T-cell (primary cell): ENCODE measurements at regions not wholly inside any gene's neighbourhood (a gene's known extent, or its start where the extent isn't known, plus 50 kb on each side); places are given as distances from the start of the nearest gene placed in this dataset.

Source experiments
- ATAC-seq, 4 experiments: fragments of 200-7000 bp in 3 of 4; fragments of 150-1000 bp in 1 of 4; cut with Tn5 transposase; replicated peaks in 1 of 4; 1 replicate in 3 of 4; 2 replicates in 1 of 4; pipeline ENCODE4 v1.10.0; 2021; ENCODE audit warnings: moderate library complexity in 3 of 4, mild to moderate bottlenecking in 2 of 4, moderate number of reproducible peaks in 1 of 4
- CTCF ChIA-PET, 2 donors: fragments of 300-600 bp; sonication (Branson Sonifier 250); formaldehyde crosslinking; loops; one replicate each; lab custom pipeline; 2022; ENCODE audit warnings: antibody characterized with exemption in 2 of 2; lab: Charles Lee
- POLR2A ChIA-PET, 2 donors: fragments of 300-600 bp; sonication (Branson Sonifier 250); formaldehyde crosslinking; loops; one replicate each; lab custom pipeline; 2022; ENCODE audit warnings: antibody characterized with exemption in 2 of 2; lab: Charles Lee
- DNase-seq, 35 experiments: peaks; one replicate each; pipeline versions ENCODE4 v3.0.0 to v3.0.0-alpha.2; 2013 to 2023
- H3K27ac ChIP-seq: one replicate; pipeline ENCODE4 v1.5.1; 2013; ENCODE audit warnings: low read length
- H3K27me3 ChIP-seq, 2 experiments: replicated peaks in 1 of 2; 1 replicate in 1 of 2; 2 replicates in 1 of 2; pipeline versions ENCODE4 v1.6.1 to v1.7.0; 2013; ENCODE audit warnings: low read length in 1 of 2, mixed read lengths in 1 of 2; ENCODE audit not compliant: control insufficient read depth in 2 of 2, insufficient read depth in 2 of 2; ENCODE audit errors: extremely low read depth in 1 of 2
- H3K36me3 ChIP-seq, 2 donors: 1 replicate in 1 of 2; 2 replicates in 1 of 2; pipeline versions ENCODE4 v1.6.1 to v1.7.0; 2013; ENCODE audit warnings: low read length in 1 of 2; ENCODE audit not compliant: control insufficient read depth in 2 of 2, insufficient read depth in 1 of 2; ENCODE audit errors: extremely low read depth in 1 of 2
- H3K4me1 ChIP-seq, 2 experiments: 1 replicate in 1 of 2; 2 replicates in 1 of 2; pipeline versions ENCODE4 v1.6.1 to v1.7.0; 2013; ENCODE audit warnings: low read length in 2 of 2, mixed read lengths in 1 of 2; ENCODE audit not compliant: insufficient read depth in 2 of 2, control insufficient read depth in 1 of 2; ENCODE audit errors: extremely low read depth in 1 of 2
- H3K4me3 ChIP-seq, 2 donors: 1 replicate in 1 of 2; 2 replicates in 1 of 2; pipeline versions ENCODE4 v1.5.1 to v1.7.0; 2013; ENCODE audit warnings: mild to moderate bottlenecking in 2 of 2, low read length in 1 of 2, moderate library complexity in 1 of 2; ENCODE audit not compliant: control insufficient read depth in 1 of 2; ENCODE audit errors: extremely low read depth in 1 of 2
- H3K9me3 ChIP-seq: 2 replicates; pipeline ENCODE4 v1.7.0; 2013
- H3K27ac Mint-ChIP-seq, 2 donors: one replicate each; pipeline ENCODE4 v1.8.0; 2020 to 2021; ENCODE audit warnings: mild to moderate bottlenecking in 2 of 2, mixed read lengths in 2 of 2
- H3K27me3 Mint-ChIP-seq, 2 donors: one replicate each; pipeline ENCODE4 v1.8.0; 2021 to 2022; ENCODE audit warnings: mixed read lengths in 2 of 2
- H3K36me3 Mint-ChIP-seq: one replicate; pipeline ENCODE4 v1.8.0; 2021; ENCODE audit warnings: mixed read lengths
- H3K4me1 Mint-ChIP-seq, 3 donors: one replicate each; pipeline ENCODE4 v1.8.0; 2020 to 2022; ENCODE audit warnings: mixed read lengths in 3 of 3, mild to moderate bottlenecking in 1 of 3
- H3K4me3 Mint-ChIP-seq, 3 donors: one replicate each; pipeline ENCODE4 v1.8.0; 2020 to 2022; ENCODE audit warnings: mild to moderate bottlenecking in 3 of 3, mixed read lengths in 3 of 3, moderate library complexity in 3 of 3
- H3K9me3 Mint-ChIP-seq, 3 donors: one replicate each; pipeline ENCODE4 v1.8.0; 2020 to 2022; ENCODE audit warnings: mixed read lengths in 3 of 3
- WGBS: methylation state at CpG from one replicate; pipeline ENCODE4 v1.1.5; 2013; ENCODE audit warnings: missing lambda C conversion rate; ENCODE audit not compliant: insufficient coverage; 5-methylcytosine and 5-hydroxymethylcytosine counted together

DNA sequence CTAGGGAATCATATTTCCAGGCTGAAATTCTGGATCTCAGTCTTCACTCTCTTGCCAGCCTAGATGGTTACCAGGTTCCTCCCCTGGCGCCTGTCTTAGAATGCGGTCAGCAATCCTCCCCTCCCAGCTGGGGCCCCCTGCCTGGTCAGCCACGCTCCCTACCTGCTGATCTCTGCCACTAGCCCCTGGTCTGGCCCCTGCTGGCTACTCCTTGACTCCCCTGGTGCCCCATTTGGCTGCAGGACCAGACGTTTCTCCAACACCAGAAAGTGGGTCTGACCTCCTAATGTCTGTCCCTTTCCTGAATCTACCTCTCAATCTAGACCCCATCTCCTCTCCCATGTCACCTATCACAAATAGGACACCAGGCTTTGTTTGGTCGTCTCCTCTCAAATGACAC is 432.0 kb upstream of the SMIM21 start:
- Histone ChIP-seq H3K4me3 (no peak overlapping the region), H3K9me3 (no peaks in the 10 kb centered on the region), H3K4me1 (no peaks in the 10 kb centered on the region), H3K36me3 (no peaks in the 10 kb centered on the region), H3K27me3 (peaks cover 0 to 19% of the 10 kb centered on the region in 2 experiments), H3K27ac (no peak overlapping the region)
- Mint-ChIP-seq H3K4me1 (no peaks in the 10 kb centered on the region), H3K9me3 (peaks cover 0 to 5% (median 2%) of the 10 kb centered on the region in 3 donors), H3K4me3 (no peak overlapping the region), H3K36me3 (no peaks in the 10 kb centered on the region), H3K27me3 (peaks cover 21 to 46% of the 10 kb centered on the region in 2 donors), H3K27ac (no peak overlapping the region)
- DNase-seq (no peak), ATAC-seq (no peak)
- ChIA-PET POLR2A (no interaction called here), CTCF (interaction anchor here in 1 of 2 donors (0.6 kb wide), 1 partner anchor 38 kb away, joined by 3 read pairs; no protein-coding TSS in a partner anchor)
- WGBS: 51% methylated on average over 4 of the region's 5 CpGs

DNA sequence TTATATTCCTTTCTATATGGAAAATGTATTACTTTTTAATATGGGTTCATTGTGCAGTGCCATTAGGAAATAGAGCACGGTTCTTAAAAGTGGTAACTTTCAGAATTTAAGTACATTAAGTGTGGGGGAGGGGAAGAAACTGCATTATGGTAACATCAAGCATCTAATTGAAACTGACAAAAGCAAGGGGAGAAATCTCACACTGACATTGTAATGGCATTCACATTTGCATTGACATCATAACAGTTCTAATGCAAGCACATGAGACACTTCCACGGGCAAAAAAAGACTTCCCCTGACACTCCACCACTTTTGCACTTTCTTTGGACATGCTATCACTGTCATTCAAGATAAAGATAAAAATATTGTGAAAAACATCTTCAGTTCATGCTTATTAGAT is 431.3 kb upstream of the SMIM21 start:
- H3K4me1 Mint-ChIP-seq: no peaks in the 10 kb centered on the region
- Histone ChIP-seq H3K36me3 (no peaks in the 10 kb centered on the region), H3K27me3 (peaks cover 0 to 19% of the 10 kb centered on the region in 2 experiments), H3K9me3 (no peaks in the 10 kb centered on the region), H3K27ac (no peak overlapping the region), H3K4me3 (no peak overlapping the region), H3K4me1 (no peaks in the 10 kb centered on the region)
- no peak overlapping the region for H3K27ac Mint-ChIP-seq
- H3K27me3 Mint-ChIP-seq: peaks cover 21 to 41% of the 10 kb centered on the region in 2 donors
- CTCF ChIA-PET: no interaction called here
- DNase-seq: no peak
- no peaks in the 10 kb centered on the region for H3K36me3 Mint-ChIP-seq
- no CpG with 5 or more reads among the region's 2 CpGs for WGBS
- ATAC-seq: no peak
- no peak overlapping the region for H3K4me3 Mint-ChIP-seq
- POLR2A ChIA-PET: no interaction called here
- H3K9me3 Mint-ChIP-seq: peaks cover 0 to 3% (median 3%) of the 10 kb centered on the region in 3 donors

DNA sequence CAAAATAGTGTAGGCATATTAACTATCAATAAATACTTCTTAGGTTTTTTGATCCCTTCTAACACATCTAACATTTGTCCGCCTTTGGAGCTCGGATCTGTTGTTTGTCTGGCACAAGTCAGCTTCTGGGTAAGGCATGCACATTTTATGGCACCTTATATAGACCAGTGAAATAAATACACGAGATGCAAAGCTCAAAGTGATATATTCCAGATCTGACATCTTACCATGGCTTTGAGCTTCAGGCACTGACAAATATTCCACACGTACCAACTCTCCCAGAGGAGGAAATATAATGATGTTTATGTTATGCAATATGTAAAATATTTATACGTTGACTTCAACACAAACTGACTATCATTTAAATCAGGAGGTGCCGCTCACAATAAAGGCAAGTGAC is 430.1 kb upstream of the SMIM21 start:
- peaks cover 0 to 3% (median 3%) of the 10 kb centered on the region in 3 donors for H3K9me3 Mint-ChIP-seq
- H3K4me1 Mint-ChIP-seq: no peaks in the 10 kb centered on the region
- Histone ChIP-seq H3K27ac (no peak overlapping the region), H3K4me3 (no peak overlapping the region), H3K9me3 (no peaks in the 10 kb centered on the region), H3K36me3 (no peaks in the 10 kb centered on the region), H3K4me1 (no peaks in the 10 kb centered on the region), H3K27me3 (peaks cover 0 to 19% of the 10 kb centered on the region in 2 experiments)
- no peak overlapping the region for H3K4me3 Mint-ChIP-seq
- no peak overlapping the region for H3K27ac Mint-ChIP-seq
- POLR2A ChIA-PET: no interaction called here
- CTCF ChIA-PET: no interaction called here
- peaks cover 21 to 35% of the 10 kb centered on the region in 2 donors for H3K27me3 Mint-ChIP-seq
- WGBS: 63% methylated on average over 2 of the region's 6 CpGs
- DNase-seq (no peak), ATAC-seq (no peak)
- H3K36me3 Mint-ChIP-seq: no peaks in the 10 kb centered on the region

DNA sequence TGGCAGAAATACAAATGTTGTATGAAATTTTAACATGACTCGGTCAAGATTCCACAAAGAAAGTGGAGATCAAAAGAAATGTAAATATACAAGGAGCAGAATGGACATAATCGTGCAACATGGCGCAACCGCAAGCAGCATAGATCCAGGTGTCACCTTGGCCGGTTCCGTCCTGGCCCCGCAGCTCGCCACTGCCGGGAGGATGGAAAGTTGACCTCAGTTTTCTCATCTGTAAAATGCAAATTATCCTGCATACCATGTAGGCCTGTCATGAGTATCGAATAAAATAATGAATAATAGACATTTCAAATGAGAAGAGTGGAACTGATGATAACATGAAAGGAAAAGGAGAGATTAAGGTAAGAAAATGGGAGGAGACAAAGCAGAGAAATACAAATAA is 427.3 kb upstream of the SMIM21 start:
- Mint-ChIP-seq H3K9me3 (peaks cover 0 to 3% (median 0%) of the 10 kb centered on the region in 3 donors), H3K36me3 (no peaks in the 10 kb centered on the region), H3K27ac (no peak overlapping the region), H3K27me3 (peaks cover 3 to 14% of the 10 kb centered on the region in 2 donors), H3K4me3 (no peak overlapping the region), H3K4me1 (no peaks in the 10 kb centered on the region)
- no peaks in the 10 kb centered on the region for H3K9me3 ChIP-seq
- no peak overlapping the region for H3K4me3 ChIP-seq
- no peaks in the 10 kb centered on the region for H3K27me3 ChIP-seq
- CTCF ChIA-PET: no interaction called here
- no peak overlapping the region for H3K27ac ChIP-seq
- POLR2A ChIA-PET: no interaction called here
- WGBS: 89% methylated on average over 3 of the region's 10 CpGs
- ATAC-seq (no peak), DNase-seq (no peak)
- no peaks in the 10 kb centered on the region for H3K36me3 ChIP-seq
- no peaks in the 10 kb centered on the region for H3K4me1 ChIP-seq

DNA sequence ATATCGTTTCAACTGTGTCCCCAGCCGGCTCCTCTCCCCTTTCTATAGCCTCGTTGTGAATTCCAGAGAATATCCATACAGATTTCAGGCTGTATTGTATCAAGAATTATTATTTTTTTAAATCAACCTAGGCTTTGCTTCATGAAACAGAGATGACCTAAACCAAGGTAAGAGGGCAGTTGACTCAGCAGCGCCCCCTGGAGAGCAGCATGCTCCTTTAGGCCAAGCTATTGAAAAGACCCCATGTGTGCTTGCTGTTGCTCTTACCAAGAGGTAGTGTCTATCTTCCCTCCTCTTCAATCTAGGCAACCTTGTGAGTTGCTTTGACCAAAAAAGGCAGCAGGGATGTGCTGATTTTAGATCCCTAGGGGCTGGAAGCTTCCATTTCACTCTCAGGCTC is 426.7 kb upstream of the SMIM21 start:
- CTCF ChIA-PET: no interaction called here
- no peak overlapping the region for H3K4me3 ChIP-seq
- DNase-seq: peak in 1 of 35 experiments; percentile 4
- no peak overlapping the region for H3K27ac ChIP-seq
- no peaks in the 10 kb centered on the region for H3K4me1 ChIP-seq
- no peaks in the 10 kb centered on the region for H3K36me3 Mint-ChIP-seq
- H3K36me3 ChIP-seq: no peaks in the 10 kb centered on the region
- H3K27me3 Mint-ChIP-seq: peaks cover 0 to 8% of the 10 kb centered on the region in 2 donors
- POLR2A ChIA-PET: no interaction called here
- H3K27ac Mint-ChIP-seq: no peak overlapping the region
- no peak for ATAC-seq
- no peaks in the 10 kb centered on the region for H3K4me1 Mint-ChIP-seq
- peaks cover 0 to 3% (median 0%) of the 10 kb centered on the region in 3 donors for H3K9me3 Mint-ChIP-seq
- H3K9me3 ChIP-seq: no peaks in the 10 kb centered on the region
- WGBS: 60% methylated on average over 1 of the region's 4 CpGs
- no peaks in the 10 kb centered on the region for H3K27me3 ChIP-seq
- no peak overlapping the region for H3K4me3 Mint-ChIP-seq

DNA sequence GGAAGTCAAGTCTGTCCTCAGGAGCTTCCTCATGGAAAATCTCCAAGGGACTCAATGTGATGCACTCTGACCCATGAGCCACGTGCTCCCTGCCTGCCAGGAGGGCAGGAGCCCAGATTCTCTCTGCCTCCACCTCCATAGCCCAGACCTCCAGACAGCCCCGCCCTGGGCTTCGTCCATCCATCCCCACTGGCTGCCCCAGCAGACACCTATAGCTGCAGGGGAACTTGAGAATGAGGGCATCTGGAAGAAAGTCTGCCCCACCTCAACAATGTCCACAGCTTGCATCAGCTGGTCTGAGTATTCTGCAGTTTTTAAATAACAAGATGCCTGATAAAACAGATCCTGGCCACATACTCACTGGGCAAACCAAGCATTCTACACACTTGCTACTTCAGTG is 418.8 kb upstream of the SMIM21 start:
- Mint-ChIP-seq H3K27ac (no peak overlapping the region), H3K36me3 (no peaks in the 10 kb centered on the region), H3K4me3 (no peak overlapping the region), H3K9me3 (peaks cover 0 to 2% (median 0%) of the 10 kb centered on the region in 3 donors), H3K4me1 (no peaks in the 10 kb centered on the region), H3K27me3 (peaks cover 9 to 10% of the 10 kb centered on the region in 2 donors)
- ATAC-seq (no peak), DNase-seq (no peak)
- H3K27ac ChIP-seq: no peak overlapping the region
- no peaks in the 10 kb centered on the region for H3K9me3 ChIP-seq
- H3K4me3 ChIP-seq: no peak overlapping the region
- no peaks in the 10 kb centered on the region for H3K27me3 ChIP-seq
- POLR2A ChIA-PET: no interaction called here
- no peaks in the 10 kb centered on the region for H3K36me3 ChIP-seq
- WGBS: 80% methylated on average over 1 of the region's 3 CpGs
- CTCF ChIA-PET: no interaction called here
- no peaks in the 10 kb centered on the region for H3K4me1 ChIP-seq

DNA sequence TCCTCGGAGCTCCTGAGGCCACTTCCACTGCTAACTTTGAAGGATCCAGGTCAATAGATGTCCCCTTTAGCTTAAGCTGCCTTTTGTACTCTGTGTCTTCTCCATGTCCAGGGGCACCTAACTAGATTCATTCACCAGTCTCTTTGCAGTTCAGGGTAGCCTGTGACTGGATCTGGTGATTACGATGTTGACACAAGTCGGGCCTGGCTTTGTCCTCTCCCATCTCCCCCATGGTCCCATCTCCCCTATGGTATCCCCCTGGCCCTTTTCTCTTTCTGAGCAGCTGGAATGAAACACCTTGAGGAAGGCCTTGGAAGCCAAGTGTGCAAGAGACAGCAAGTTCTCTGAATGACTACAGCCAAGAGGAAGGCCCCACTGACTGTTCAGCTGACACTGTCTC is 417.9 kb upstream of the SMIM21 start:
- no peaks in the 10 kb centered on the region for H3K27me3 ChIP-seq
- H3K27ac ChIP-seq: no peak overlapping the region
- no peaks in the 10 kb centered on the region for H3K36me3 ChIP-seq
- WGBS: 88% methylated on average over 3 of the region's 3 CpGs
- Mint-ChIP-seq H3K27ac (no peak overlapping the region), H3K4me1 (no peaks in the 10 kb centered on the region), H3K36me3 (no peaks in the 10 kb centered on the region), H3K4me3 (no peak overlapping the region), H3K27me3 (peaks cover 9 to 10% of the 10 kb centered on the region in 2 donors), H3K9me3 (peaks cover 0 to 2% (median 0%) of the 10 kb centered on the region in 3 donors)
- CTCF ChIA-PET: no interaction called here
- DNase-seq (no peak), ATAC-seq (no peak)
- H3K4me3 ChIP-seq: no peak overlapping the region
- H3K9me3 ChIP-seq: no peaks in the 10 kb centered on the region
- POLR2A ChIA-PET: no interaction called here
- H3K4me1 ChIP-seq: no peaks in the 10 kb centered on the region
